ENCODE measurements at regions not wholly inside any gene's neighbourhood (a gene's known extent, or its start where the extent isn't known, plus 50 kb on each side); places are given as distances from the start of the nearest gene placed in this dataset.
A peak's percentile ranks its signal among the peaks of the same experiment; 100 is the strongest.

- H3K4me3 ChIP-seq (replicated peaks in 1 of 3): no peak overlapping the region
- H3K27ac ChIP-seq: no peak overlapping the region
- WGBS, 2 donors: 93% methylated on average over 5 of the region's 5 CpGs
- peaks cover 22 to 23% of the 10 kb centered on the region in 2 donors for H3K4me1 ChIP-seq
- H3K27me3 ChIP-seq: no peaks in the 10 kb centered on the region
- H3K9me3 ChIP-seq: no peaks in the 10 kb centered on the region
- intact Hi-C loops (cut with DNase I): no loop called here
- no peak for TF ChIP-seq POLR2A (IDR thresholded peaks at IDR 0.05)
- TF ChIP-seq, protein P1, sequence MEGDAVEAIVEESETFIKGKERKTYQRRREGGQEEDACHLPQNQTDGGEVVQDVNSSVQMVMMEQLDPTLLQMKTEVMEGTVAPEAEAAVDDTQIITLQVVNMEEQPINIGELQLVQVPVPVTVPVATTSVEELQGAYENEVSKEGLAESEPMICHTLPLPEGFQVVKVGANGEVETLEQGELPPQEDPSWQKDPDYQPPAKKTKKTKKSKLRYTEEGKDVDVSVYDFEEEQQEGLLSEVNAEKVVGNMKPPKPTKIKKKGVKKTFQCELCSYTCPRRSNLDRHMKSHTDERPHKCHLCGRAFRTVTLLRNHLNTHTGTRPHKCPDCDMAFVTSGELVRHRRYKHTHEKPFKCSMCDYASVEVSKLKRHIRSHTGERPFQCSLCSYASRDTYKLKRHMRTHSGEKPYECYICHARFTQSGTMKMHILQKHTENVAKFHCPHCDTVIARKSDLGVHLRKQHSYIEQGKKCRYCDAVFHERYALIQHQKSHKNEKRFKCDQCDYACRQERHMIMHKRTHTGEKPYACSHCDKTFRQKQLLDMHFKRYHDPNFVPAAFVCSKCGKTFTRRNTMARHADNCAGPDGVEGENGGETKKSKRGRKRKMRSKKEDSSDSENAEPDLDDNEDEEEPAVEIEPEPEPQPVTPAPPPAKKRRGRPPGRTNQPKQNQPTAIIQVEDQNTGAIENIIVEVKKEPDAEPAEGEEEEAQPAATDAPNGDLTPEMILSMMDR (IDR thresholded peaks at IDR 0.05): no peak
- DNase-seq: no peak
- H3K36me3 ChIP-seq: no peaks in the 10 kb centered on the region
Observed at GRCh38 chr14:71590131-71590530, 342.1 kb upstream of the RGS6 start.

DNA sequence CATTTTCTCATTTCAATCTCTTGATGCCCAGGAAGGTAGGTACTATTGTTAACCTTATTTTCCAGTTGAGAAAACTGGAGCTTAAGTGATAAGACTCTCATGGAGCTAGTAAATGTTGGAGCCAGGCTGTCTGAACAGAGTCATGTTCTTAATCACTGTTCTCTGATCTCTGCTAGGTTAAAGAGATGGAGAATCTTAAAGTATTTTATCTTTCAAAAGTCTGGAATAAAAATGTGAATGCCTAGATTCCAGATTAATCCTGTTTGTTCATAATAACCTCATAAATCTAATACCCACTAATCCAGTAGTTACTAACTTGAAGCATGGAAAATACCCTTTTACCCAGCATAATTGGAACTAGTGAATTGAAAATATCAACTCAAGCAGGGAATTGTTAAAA lies 341.0 kb upstream of the RGS6 start:
- intact Hi-C loops (cut with DNase I): no loop called here
- H3K4me1 ChIP-seq: peaks cover 19 to 22% of the 10 kb centered on the region in 2 donors
- H3K36me3 ChIP-seq: no peaks in the 10 kb centered on the region
- H3K4me3 ChIP-seq (replicated peaks in 1 of 3): no peak overlapping the region
- TF ChIP-seq, protein P1 (IDR thresholded peaks at IDR 0.05): no peak
- no peak for TF ChIP-seq POLR2A (IDR thresholded peaks at IDR 0.05)
- DNase-seq: no peak
- H3K27ac ChIP-seq: no peak overlapping the region
- H3K9me3 ChIP-seq: no peaks in the 10 kb centered on the region
- H3K27me3 ChIP-seq: no peaks in the 10 kb centered on the region

DNA sequence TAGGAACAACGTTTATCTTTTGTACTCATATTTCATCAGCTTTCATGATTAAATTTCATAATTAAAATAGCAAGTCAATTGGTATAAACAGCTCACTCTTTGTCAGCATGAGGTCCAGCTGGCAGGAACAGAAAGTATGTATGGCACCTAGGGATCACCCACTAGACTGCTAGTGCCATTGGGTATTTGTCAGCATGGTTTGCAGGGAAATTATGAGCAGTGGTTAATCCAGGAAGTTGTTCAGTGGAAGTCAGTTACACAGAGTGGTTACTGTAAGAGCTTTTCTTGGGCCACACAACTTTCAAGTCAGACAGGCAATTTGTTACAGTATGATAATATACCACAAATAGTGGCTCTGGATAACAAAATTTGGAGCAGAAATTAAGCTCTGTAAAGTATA lies 340.3 kb upstream of the RGS6 start:
- Histone ChIP-seq H3K27ac (no peak overlapping the region), H3K27me3 (no peaks in the 10 kb centered on the region), H3K4me3 (replicated peaks in 1 of 3) (no peak overlapping the region), H3K9me3 (no peaks in the 10 kb centered on the region), H3K36me3 (no peaks in the 10 kb centered on the region), H3K4me1 (peaks cover 17 to 22% of the 10 kb centered on the region in 2 donors)
- intact Hi-C loops (cut with DNase I): no loop called here
- TF ChIP-seq POLR2A (IDR thresholded peaks at IDR 0.05): no peak
- TF ChIP-seq, protein P1 (IDR thresholded peaks at IDR 0.05): no peak
- whole genome bisulfite sequencing, 2 donors: 68 to 76% methylated on average over 1 of the region's 1 CpG
- no peak for DNase-seq

DNA sequence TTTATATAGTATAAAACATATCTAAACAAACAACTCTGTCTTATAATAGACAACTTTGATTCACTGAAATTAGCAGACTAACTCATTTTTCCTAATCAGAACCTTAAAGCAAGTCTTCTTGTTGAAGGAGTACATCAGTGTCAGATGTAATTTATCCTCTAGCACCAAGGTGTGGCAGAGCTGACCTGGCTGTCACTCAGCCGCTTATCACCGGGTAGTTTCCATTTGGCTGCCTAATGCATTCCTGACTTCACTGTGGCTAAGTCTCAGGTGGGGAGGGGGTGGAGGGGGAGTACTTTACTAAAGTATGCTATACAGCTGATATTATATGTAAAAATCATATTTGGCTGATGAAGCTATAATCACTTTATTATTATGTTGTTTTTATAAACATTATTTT lies 339.9 kb upstream of the RGS6 start:
- TF ChIP-seq POLR2A (IDR thresholded peaks at IDR 0.05): no peak
- TF ChIP-seq, protein P1 (IDR thresholded peaks at IDR 0.05): no peak
- peaks cover 17 to 22% of the 10 kb centered on the region in 2 donors for H3K4me1 ChIP-seq
- no peaks in the 10 kb centered on the region for H3K36me3 ChIP-seq
- peak; percentile 10 to 29 for DNase-seq
- H3K4me3 ChIP-seq (replicated peaks in 1 of 3): no peak overlapping the region
- H3K27ac ChIP-seq: no peak overlapping the region
- no peaks in the 10 kb centered on the region for H3K27me3 ChIP-seq
- no peaks in the 10 kb centered on the region for H3K9me3 ChIP-seq
- 54 to 60% methylated on average over 2 of the region's 2 CpGs for WGBS, 2 donors
- intact Hi-C loops (cut with DNase I): no loop called here

- WGBS, 2 donors: 90 to 92% methylated on average over 1 of the region's 1 CpG
- H3K27me3 ChIP-seq: no peaks in the 10 kb centered on the region
- no peak overlapping the region for H3K4me3 ChIP-seq (replicated peaks in 1 of 3)
- peaks cover 17 to 22% of the 10 kb centered on the region in 2 donors for H3K4me1 ChIP-seq
- intact Hi-C loops (cut with DNase I): no loop called here
- TF ChIP-seq, protein P1 (IDR thresholded peaks at IDR 0.05): no peak
- TF ChIP-seq POLR2A (IDR thresholded peaks at IDR 0.05): no peak
- H3K9me3 ChIP-seq: no peaks in the 10 kb centered on the region
- H3K36me3 ChIP-seq: no peaks in the 10 kb centered on the region
- no peak overlapping the region for H3K27ac ChIP-seq
- DNase-seq: no peak
Observed at GRCh38 chr14:71593966-71594365, 338.3 kb upstream of the RGS6 start.
